K562 (cell line): ENCODE measurements at regions not wholly inside any gene's neighbourhood (a gene's known extent, or its start where the extent isn't known, plus 50 kb on each side); places are given as distances from the start of the nearest gene placed in this dataset.

Experiments used
- CEBPZ ChIP-seq: fragments of 150-350 bp; IDR thresholded peaks from 2 replicates; pipeline ENCODE4 v1.6.1; 2014; ENCODE audit warnings: low read depth, mild to moderate bottlenecking, low read length, borderline replicate concordance
- DPF2 ChIP-seq: fragments of 450-650 bp; IDR thresholded peaks from 2 replicates; pipeline ENCODE4 v1.6.1; 2016
- IFI16 ChIP-seq: fragments of 250-450 bp; sonication (Bioruptor Pico); IDR thresholded peaks from 2 replicates; pipeline ENCODE4 v2.1.2; 2022; ENCODE audit warnings: mild to moderate bottlenecking, inconsistent platforms
- NR0B1 ChIP-seq: fragments of 450-650 bp; IDR thresholded peaks from one replicate; pipeline ENCODE4 v1.6.1; 2018; ENCODE audit warnings: mild to moderate bottlenecking, moderate library complexity; ENCODE audit not compliant: partially characterized antibody
- PCBP1 ChIP-seq: fragments of 200-400 bp; formaldehyde crosslinking; IDR thresholded peaks from 2 replicates; pipeline ENCODE4 v1.6.1; 2018; ENCODE audit warnings: mild to moderate bottlenecking, low read depth, low read length; ENCODE audit not compliant: poor library complexity, severe bottlenecking
- POLR2B ChIP-seq: fragments of 450-650 bp; IDR thresholded peaks from 2 replicates; pipeline ENCODE4 v1.6.1; 2018; ENCODE audit warnings: low read depth; ENCODE audit not compliant: partially characterized antibody
- ZBTB40 ChIP-seq, 2 experiments: fragments of 450-650 bp in 1 of 2; sonication (generic) in 1 of 2; formaldehyde crosslinking in 1 of 2; IDR thresholded peaks; 2 replicates each; pipeline versions ENCODE4 v1.7.1 to v1.9.0; 2016 to 2022; ENCODE audit warnings: inconsistent platforms in 1 of 2, mild to moderate bottlenecking in 1 of 2, missing genetic modification reagents in 1 of 2
- ZFX ChIP-seq: sonication (generic); formaldehyde crosslinking; IDR thresholded peaks from 2 replicates; pipeline ENCODE4 v1.8.0; 2022; ENCODE audit warnings: mild to moderate bottlenecking, missing genetic modification reagents, moderate library complexity
- ZNF280B ChIP-seq: fragments of 250-450 bp; sonication (Bioruptor Pico); IDR thresholded peaks from 2 replicates; pipeline ENCODE4 v1.5.1; 2021; ENCODE audit warnings: mild to moderate bottlenecking
- ZNF668 ChIP-seq: fragments of 250-450 bp; sonication (Bioruptor Pico); IDR thresholded peaks from 2 replicates; pipeline ENCODE4 v1.8.0; 2022; ENCODE audit warnings: mild to moderate bottlenecking, inconsistent platforms
- ZSCAN29 ChIP-seq: fragments of 450-650 bp; IDR thresholded peaks from 2 replicates; pipeline ENCODE4 v1.6.1; 2017

- no peak for TF ChIP-seq CEBPZ
- TF ChIP-seq ZFX (CRISPR knock-in tag) = peak; percentile 50
- TF ChIP-seq PCBP1 = no peak
- peak; percentile 82 for TF ChIP-seq POLR2B
- TF ChIP-seq ZSCAN29 = peak; percentile 96
- TF ChIP-seq IFI16 (CRISPR knock-in tag) = no peak
- no peak for TF ChIP-seq ZBTB40 (IDR thresholded peaks at IDR 0.05)
- no peak for TF ChIP-seq ZBTB40 (CRISPR knock-in tag; IDR thresholded peaks at IDR 0.05)
- no peak for TF ChIP-seq ZNF668 (CRISPR knock-in tag)
- TF ChIP-seq ZNF280B (CRISPR knock-in tag) = no peak
- no peak for TF ChIP-seq NR0B1
- no peak for TF ChIP-seq DPF2
Observed at GRCh38 chr12:127145929-127146789, 1120.8 kb upstream of the TMEM132C start (continued).
